WTC11 (cell line): ENCODE measurements at regions not wholly inside any gene's neighbourhood (a gene's known extent, or its start where the extent isn't known, plus 50 kb on each side); places are given as distances from the start of the nearest gene placed in this dataset.

Experiments
- CBFB ChIP-seq: sonication (generic); formaldehyde crosslinking; IDR thresholded peaks from 2 replicates; pipeline ENCODE4 v1.8.1; 2022; ENCODE audit warnings: mild to moderate bottlenecking, low read depth, missing genetic modification reagents
- CREB1 ChIP-seq: sonication (generic); formaldehyde crosslinking; IDR thresholded peaks from 2 replicates; pipeline ENCODE4 v1.8.0; 2023; ENCODE audit warnings: mild to moderate bottlenecking, missing genetic modification reagents
- CTCF ChIP-seq: fragments of 200-600 bp; IDR thresholded peaks from 2 replicates; pipeline ENCODE4 v1.8.0; 2022; ENCODE audit warnings: antibody characterized with exemption
- EMX1 ChIP-seq: fragments of 250-450 bp; sonication (Bioruptor Pico); IDR thresholded peaks from 2 replicates; pipeline ENCODE4 v1.8.0; 2021; ENCODE audit warnings: mild to moderate bottlenecking
- NR1H2 ChIP-seq: sonication (generic); formaldehyde crosslinking; IDR thresholded peaks from 2 replicates; pipeline ENCODE4 v1.9.0; 2021; ENCODE audit warnings: mild to moderate bottlenecking, moderate library complexity, missing genetic modification reagents
- TEAD4 ChIP-seq: sonication (generic); formaldehyde crosslinking; IDR thresholded peaks from 2 replicates; pipeline ENCODE4 v1.8.0; 2022; ENCODE audit warnings: mild to moderate bottlenecking, missing genetic modification reagents

GRCh38 chr14:105632010-105632409, 105.6 kb downstream of the TMEM121 start:
- TF ChIP-seq EMX1 (no peak), TEAD4 (no peak), CBFB (no peak), NR1H2 (CRISPR knock-in tag) (no peak), CREB1 (CRISPR knock-in tag) (no peak), CTCF (no peak)
